T47D (cell line): ENCODE measurements at regions not wholly inside any gene's neighbourhood (a gene's known extent, or its start where the extent isn't known, plus 50 kb on each side); places are given as distances from the start of the nearest gene placed in this dataset.
A peak's percentile ranks its signal among the peaks of the same experiment; 100 is the strongest.

Experiments used
- DNase-seq, 2 experiments: peaks; one replicate each; pipeline versions ENCODE4 v3.0.0 to v3.0.0-alpha.2; 2011 to 2012; ENCODE audit warnings: low read depth in 1 of 2, low spot score in 1 of 2
- JUND ChIP-seq: IDR thresholded peaks from 2 replicates; pipeline ENCODE4 v1.6.1; 2012; ENCODE audit warnings: low read depth
- in situ Hi-C: cut with HindIII; loops from 2 replicates; pipeline ENCODE4 v1.10.0; 2016; ENCODE audit warnings: low sequenced_read_pairs, low pct_unique_long_range_greater_than_20kb

- DNase-seq, result no peak
- no peak for TF ChIP-seq JUND
- in situ Hi-C loops, result no loop called here
Measured at GRCh38 chr14:98792171-98792570, 479.8 kb downstream of the BCL11B start.

GRCh38 chr14:98798099-98798498, 473.9 kb downstream of the BCL11B start:
- in situ Hi-C loops, result no loop called here
- no peak for TF ChIP-seq JUND
- DNase-seq, result no peak

GRCh38 chr14:98799891-98800290, 472.1 kb downstream of the BCL11B start:
- DNase-seq, result no peak
- in situ Hi-C loops, result no loop called here
- TF ChIP-seq JUND, result no peak

GRCh38 chr14:98802044-98802443, 470.0 kb downstream of the BCL11B start:
- in situ Hi-C loops, result no loop called here
- no peak for TF ChIP-seq JUND
- DNase-seq, result no peak

- DNase-seq, result no peak
- TF ChIP-seq JUND, result no peak
- in situ Hi-C loops, result no loop called here
Measured at GRCh38 chr14:98803196-98803595, 468.8 kb downstream of the BCL11B start.

GRCh38 chr14:98808494-98809407, 463.2 kb downstream of the BCL11B start:
- TF ChIP-seq JUND, result no peak
- in situ Hi-C loops, result no loop called here
- peak; percentile 23 to 80 for DNase-seq

- in situ Hi-C loops, result no loop called here
- no peak for DNase-seq
- TF ChIP-seq JUND, result no peak
Measured at GRCh38 chr14:98816195-98816594, 455.8 kb downstream of the BCL11B start.

- TF ChIP-seq JUND, result no peak
- in situ Hi-C loops, result no loop called here
- no peak for DNase-seq
Measured at GRCh38 chr14:98816720-98817119, 455.3 kb downstream of the BCL11B start.

- peak in 1 of 2 experiments; percentile 96 for DNase-seq
- no peak; the same call in 1 of the 2 replicates for TF ChIP-seq JUND
- in situ Hi-C loops, result no loop called here
Measured at GRCh38 chr14:98819132-98819866, 452.7 kb downstream of the BCL11B start.

- in situ Hi-C loops, result no loop called here
- no peak for TF ChIP-seq JUND
Measured at GRCh38 chr14:98819867-98820206, 452.2 kb downstream of the BCL11B start.

GRCh38 chr14:98822917-98823316, 449.1 kb downstream of the BCL11B start:
- DNase-seq, result no peak
- in situ Hi-C loops, result no loop called here

More at GRCh38 chr14:98819867-98820206, 452.2 kb downstream of the BCL11B start:
- no peak for DNase-seq

GRCh38 chr14:98826618-98827017, 445.4 kb downstream of the BCL11B start:
- no peak for DNase-seq
- no peak for TF ChIP-seq JUND
- in situ Hi-C loops, result no loop called here

More at GRCh38 chr14:98822917-98823316, 449.1 kb downstream of the BCL11B start:
- TF ChIP-seq JUND, result no peak

- TF ChIP-seq JUND, result no peak
- no peak for DNase-seq
- in situ Hi-C loops, result no loop called here
Measured at GRCh38 chr14:98834119-98834518, 437.9 kb downstream of the BCL11B start.
